GM21447 (cell line): ENCODE measurements at regions not wholly inside any gene's neighbourhood (a gene's known extent, or its start where the extent isn't known, plus 50 kb on each side); places are given as distances from the start of the nearest gene placed in this dataset.
"Not testable (repeated sequence)": the region's sequence is repeated elsewhere in the genome, so short reads cannot be mapped to it uniquely, and the experiment has no call there.

ENCODE experiments used
- ATAC-seq: cut with Tn5 transposase; IDR thresholded peaks from one replicate; pipeline ENCODE4 v1.9.1; 2021; ENCODE audit not compliant: unreplicated experiment

DNA sequence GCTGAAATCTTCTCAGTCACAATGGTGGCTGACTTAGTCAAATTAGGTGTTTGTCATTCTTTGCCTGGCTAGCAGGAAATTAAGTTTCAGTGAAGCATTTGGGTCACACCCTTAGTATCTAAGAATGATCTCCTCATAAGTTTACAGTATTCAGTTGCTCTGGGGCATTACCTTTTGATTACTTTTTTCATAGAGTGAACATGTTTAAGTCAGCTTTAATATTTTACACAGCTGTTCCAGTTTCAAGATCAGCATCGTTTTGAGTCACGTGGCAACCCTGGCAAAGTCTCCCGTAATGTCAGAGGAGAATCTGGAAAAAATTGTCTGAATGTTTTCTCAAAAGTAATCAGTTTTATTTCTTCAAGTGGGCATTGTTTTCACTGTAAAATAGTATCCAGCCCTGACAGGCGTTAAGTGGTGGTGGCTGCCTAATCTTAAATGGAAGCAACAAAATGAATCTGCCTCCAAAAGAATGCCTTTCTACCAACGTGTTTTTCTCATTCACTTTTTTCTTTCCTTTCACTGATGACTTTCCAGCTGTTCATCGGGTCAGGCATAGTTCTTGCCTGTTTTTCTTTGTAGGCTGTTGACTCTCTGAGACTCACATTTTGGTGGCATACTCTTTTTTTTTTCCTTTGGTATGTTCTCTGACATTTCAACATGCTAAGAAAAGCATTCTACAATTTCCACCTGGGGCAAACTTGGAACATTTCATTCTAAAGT is 319.6 kb upstream of the TCF4 start:
- no peak for ATAC-seq

GRCh38 chr18:55906536-55906935 is 318.5 kb upstream of the TCF4 start:
- ATAC-seq = no peak

GRCh38 chr18:55903911-55904310 is 315.9 kb upstream of the TCF4 start:
- ATAC-seq = no peak

GRCh38 chr18:55900380-55900779 is 312.4 kb upstream of the TCF4 start:
- no peak for ATAC-seq

- no peak for ATAC-seq
These were observed 309.2 kb upstream of the TCF4 start for GRCh38 chr18:55897091-55897689.

- no peak for ATAC-seq
These were observed 306.0 kb upstream of the TCF4 start for GRCh38 chr18:55893948-55894347.

- not testable (repeated sequence) for ATAC-seq
These were observed 305.1 kb upstream of the TCF4 start for GRCh38 chr18:55892862-55893813.

DNA sequence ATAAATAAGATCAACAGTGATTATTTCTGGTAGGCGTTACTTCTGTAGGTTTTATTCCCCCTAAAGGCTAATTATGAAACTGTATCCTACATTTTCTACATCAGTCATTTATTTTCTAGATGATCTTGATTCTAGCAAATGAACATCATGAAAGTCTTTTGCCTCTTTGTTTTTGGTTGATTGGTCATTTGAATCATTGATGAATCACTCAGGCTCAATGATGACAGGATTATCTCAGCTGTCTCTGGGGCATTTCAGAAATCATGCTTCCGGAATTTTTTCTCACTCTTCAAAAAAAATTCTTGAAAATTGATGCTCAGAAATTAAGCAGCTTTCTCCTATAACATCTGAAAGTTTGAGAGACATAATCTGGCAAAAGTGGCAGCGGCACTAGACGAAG is 298.9 kb upstream of the TCF4 start:
- no peak for ATAC-seq

DNA sequence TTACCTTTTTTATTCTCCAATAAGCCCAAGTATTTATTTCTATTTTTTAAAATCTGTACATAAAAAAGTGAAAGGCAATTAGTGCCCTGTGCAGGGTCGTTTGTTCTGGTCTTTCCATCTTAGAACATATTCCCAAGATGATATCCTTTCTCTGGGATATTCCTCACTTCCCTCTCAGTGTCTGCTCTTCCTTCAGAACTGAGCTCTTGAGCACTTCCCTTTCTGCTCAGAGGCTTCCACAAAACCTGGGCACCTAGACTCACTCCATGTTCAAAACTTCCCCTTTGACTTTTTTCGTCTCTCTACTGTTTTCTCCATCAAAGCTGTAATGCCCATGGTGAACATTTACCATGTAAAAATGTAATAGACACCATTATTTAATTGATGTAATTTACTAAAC is 296.5 kb upstream of the TCF4 start:
- no peak for ATAC-seq

- ATAC-seq = no peak
These were observed 292.6 kb upstream of the TCF4 start for GRCh38 chr18:55880617-55881016.

DNA sequence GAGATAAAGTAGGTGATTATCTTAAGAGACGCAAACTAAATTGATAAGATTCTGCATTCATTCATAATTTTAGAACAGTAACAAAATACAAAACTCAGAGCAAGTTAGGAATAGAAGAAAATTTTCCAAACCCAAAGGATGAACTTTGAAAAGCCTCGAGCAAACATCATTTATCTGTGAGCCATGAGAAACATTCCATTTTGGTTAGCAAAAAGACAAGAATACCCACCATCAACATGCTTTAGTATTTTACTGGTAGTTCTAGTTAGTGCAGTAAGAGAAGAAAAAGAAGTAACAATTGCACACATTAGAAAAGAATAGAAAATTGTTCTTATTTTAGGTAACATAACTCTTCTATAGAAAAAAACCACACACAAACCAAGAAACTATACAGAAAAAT is 291.3 kb upstream of the TCF4 start:
- no peak for ATAC-seq

DNA sequence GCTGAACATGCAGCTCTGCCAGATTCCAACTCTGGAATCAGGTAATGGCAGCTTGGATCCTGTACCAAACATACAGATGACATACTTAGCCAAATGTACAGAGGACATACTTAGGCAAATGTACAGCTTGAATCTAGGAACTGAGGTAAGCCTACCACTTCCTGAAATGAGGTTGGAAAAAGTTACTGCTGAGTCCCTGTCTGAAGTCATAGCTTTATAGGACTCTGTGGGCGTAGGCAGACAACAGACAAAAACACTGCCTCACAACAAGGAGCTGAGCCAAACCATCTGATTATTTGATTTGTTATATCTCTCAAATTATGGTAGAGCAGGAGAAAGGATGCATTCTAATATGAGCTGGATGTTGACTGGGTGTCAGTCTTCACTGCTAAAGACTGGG is 290.2 kb upstream of the TCF4 start:
- ATAC-seq = no peak

DNA sequence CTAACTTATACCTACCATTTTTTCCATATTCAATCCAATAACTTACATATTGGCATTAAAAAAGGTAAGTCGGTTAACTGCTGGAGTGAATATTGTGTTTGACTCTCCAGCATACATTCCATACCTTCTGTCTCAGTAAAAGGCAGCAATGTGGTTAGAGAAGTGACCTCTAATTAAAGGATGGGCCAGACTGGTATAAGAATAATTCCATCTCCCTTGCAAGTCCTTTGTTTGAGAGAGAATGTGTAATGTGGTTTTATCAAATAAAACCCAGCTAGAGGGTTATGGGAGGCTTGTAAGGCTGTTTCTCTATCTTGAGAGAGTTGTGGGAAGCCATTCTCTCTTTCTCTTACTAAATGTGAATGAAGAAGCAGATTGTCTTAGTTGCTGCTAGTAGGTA is 289.3 kb upstream of the TCF4 start:
- no peak for ATAC-seq

DNA sequence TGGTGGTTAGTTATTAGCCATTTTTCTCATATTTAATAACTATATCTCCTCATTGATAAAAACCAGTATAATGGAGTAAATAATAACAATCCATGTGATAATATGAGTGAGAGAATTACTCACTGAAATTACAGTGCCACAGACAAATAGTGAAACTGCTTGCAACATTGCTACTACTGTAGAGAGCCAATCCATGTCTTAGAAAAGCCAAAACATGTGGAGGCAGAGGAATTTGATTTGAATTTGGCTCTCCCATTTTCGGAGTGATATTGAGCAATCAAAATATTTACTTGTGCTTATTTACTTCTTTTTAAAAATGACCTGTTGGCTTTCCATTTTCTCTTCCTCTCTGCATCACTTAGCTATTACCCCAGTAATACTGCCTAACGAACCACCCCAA is 288.3 kb upstream of the TCF4 start:
- ATAC-seq = no peak

- ATAC-seq = no peak
These were observed 287.4 kb upstream of the TCF4 start for GRCh38 chr18:55875371-55875901.

- no peak for ATAC-seq
These were observed 281.8 kb upstream of the TCF4 start for GRCh38 chr18:55869556-55870501.

GRCh38 chr18:55868909-55869308 is 280.9 kb upstream of the TCF4 start:
- no peak for ATAC-seq

- no peak for ATAC-seq
These were observed 278.9 kb upstream of the TCF4 start for GRCh38 chr18:55866886-55867285.

GRCh38 chr18:55866006-55866405 is 278.0 kb upstream of the TCF4 start:
- no peak for ATAC-seq

GRCh38 chr18:55864281-55864680 is 276.3 kb upstream of the TCF4 start:
- no peak for ATAC-seq
